ENCODE measurements at regions not wholly inside any gene's neighbourhood (a gene's known extent, or its start where the extent isn't known, plus 50 kb on each side); places are given as distances from the start of the nearest gene placed in this dataset.

- no peak overlapping the region for H3K27ac ChIP-seq (ENCODE audit: low read length)
- H3K9me3 ChIP-seq (ENCODE audit: low read length), result no peaks in the 10 kb centered on the region
- peak; percentile 54 for ATAC-seq
- peaks cover 11% of the 10 kb centered on the region for H3K4me1 ChIP-seq (ENCODE audit: insufficient read depth, low read length)
- no peak for TF ChIP-seq CTCF (conservative IDR thresholded peaks at IDR 0.05; ENCODE audit: low read depth, low read length)
- TF ChIP-seq EZH2 (IDR thresholded peaks at IDR 0.05; ENCODE audit: low read length, unreplicated experiment), result no peak
- TF ChIP-seq EZH2phosphoT487 (IDR thresholded peaks at IDR 0.05; ENCODE audit: borderline replicate concordance, low read length), result no peak
- no peaks in the 10 kb centered on the region for H4K20me1 ChIP-seq (ENCODE audit: low read length)
- peak; percentile 52 for DNase-seq
- no peak overlapping the region for H3K9ac ChIP-seq (ENCODE audit: low read length)
- ChIA-PET CTCF (no interaction called here), POLR2A (ENCODE audit: unreplicated experiment) (no interaction called here)
- 0 out of 2 replicates have a peak overlapping the region, but pooled peaks have one; percentile 11 for H2AFZ ChIP-seq (ENCODE audit: low read length)
- H3K4me2 ChIP-seq (ENCODE audit: low read length), result no peak overlapping the region
- no TSS peak for BruUV-seq (replicated peaks)
- no peak overlapping the region for H3K4me3 ChIP-seq (ENCODE audit: low read length)
- no peaks in the 10 kb centered on the region for H3F3A ChIP-seq (ENCODE audit: low read length, unreplicated experiment)
- intact Hi-C loops (cut with micrococcal nuclease), result no loop called here
- no peaks in the 10 kb centered on the region for H3K27me3 ChIP-seq (ENCODE audit: low read length)
- no peaks in the 10 kb centered on the region for H3K79me2 ChIP-seq (ENCODE audit: low read length)
- H3K9me2 ChIP-seq (replicated peaks; ENCODE audit: low read length), result no peaks in the 10 kb centered on the region
- no peaks in the 10 kb centered on the region for H3K36me3 ChIP-seq (ENCODE audit: low read depth, low read length)
Measured at GRCh38 chr12:93080994-93081809, 152.1 kb upstream of the EEA1 start.

GRCh38 chr12:93081810-93082165, 152.7 kb upstream of the EEA1 start:
- Histone ChIP-seq H4K20me1 (ENCODE audit: low read length) (no peaks in the 10 kb centered on the region), H3F3A (ENCODE audit: low read length, unreplicated experiment) (no peaks in the 10 kb centered on the region), H3K4me3 (ENCODE audit: low read length) (no peak overlapping the region), H3K27me3 (ENCODE audit: low read length) (no peaks in the 10 kb centered on the region), H3K9me3 (ENCODE audit: low read length) (no peaks in the 10 kb centered on the region), H3K9ac (ENCODE audit: low read length) (no peak overlapping the region), H3K4me1 (ENCODE audit: insufficient read depth, low read length) (peaks cover 11% of the 10 kb centered on the region), H3K36me3 (ENCODE audit: low read depth, low read length) (no peaks in the 10 kb centered on the region), H3K27ac (ENCODE audit: low read length) (no peak overlapping the region), H2AFZ (ENCODE audit: low read length) (no peak overlapping the region), H3K79me2 (ENCODE audit: low read length) (no peaks in the 10 kb centered on the region), H3K9me2 (replicated peaks; ENCODE audit: low read length) (no peaks in the 10 kb centered on the region), H3K4me2 (ENCODE audit: low read length) (no peak overlapping the region)
- intact Hi-C loops (cut with micrococcal nuclease), result no loop called here
- ATAC-seq, result no peak
- peak; percentile 55 for DNase-seq
- CTCF ChIA-PET, result no interaction called here
- TF ChIP-seq CTCF (conservative IDR thresholded peaks at IDR 0.05; ENCODE audit: low read depth, low read length) (no peak), EZH2 (IDR thresholded peaks at IDR 0.05; ENCODE audit: low read length, unreplicated experiment) (no peak), EZH2phosphoT487 (IDR thresholded peaks at IDR 0.05; ENCODE audit: borderline replicate concordance, low read length) (no peak)
- BruUV-seq (replicated peaks), result no TSS peak
- POLR2A ChIA-PET (ENCODE audit: unreplicated experiment), result no interaction called here

Measured in PC-3 (cell line).